ENCODE measurements at regions not wholly inside any gene's neighbourhood (a gene's known extent, or its start where the extent isn't known, plus 50 kb on each side); places are given as distances from the start of the nearest gene placed in this dataset.

- TF ChIP-seq ZBTB10 (tag by site-specific recombination; IDR thresholded peaks at IDR 0.05) = no peak
Measured at GRCh38 chr9:103804077-103804735, 289.9 kb upstream of the SMC2 start (continued).

DNA sequence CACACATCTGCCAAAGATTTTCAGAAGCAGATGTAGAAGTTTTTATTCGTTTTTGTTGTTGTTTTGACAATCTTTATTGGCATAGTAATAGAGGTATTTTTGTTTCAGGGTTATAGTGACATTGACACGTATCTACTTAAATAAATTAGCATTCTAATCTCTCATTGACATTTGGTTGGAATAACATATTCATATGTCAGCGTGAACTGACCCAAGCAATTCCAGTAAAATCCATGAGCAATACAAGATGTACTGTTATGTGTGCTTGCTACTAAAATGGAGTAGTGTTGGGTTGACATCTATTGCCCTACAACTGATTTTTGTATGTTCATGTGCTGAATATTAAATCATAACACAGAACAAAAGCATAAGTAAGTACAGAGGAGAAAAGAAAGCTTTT, 284.4 kb upstream of the SMC2 start:
- Histone ChIP-seq H3K4me3 (ENCODE audit: low read depth, low read length) (no peak overlapping the region), H3K4me1 (ENCODE audit: control insufficient read depth, insufficient read depth, low read length) (no peaks in the 10 kb centered on the region), H3K27ac (ENCODE audit: extremely low read depth, low read depth, low read length) (no peak overlapping the region), H3K36me3 (ENCODE audit: control insufficient read depth in 2 of 2, insufficient read depth in 1 of 2, low read length in 2 of 2) (no peaks in the 10 kb centered on the region), H3K9me3 (ENCODE audit: control insufficient read depth, insufficient read depth, low read depth, low read length) (no peaks in the 10 kb centered on the region)
- CTCF ChIA-PET = no interaction called here
- POLR2A ChIA-PET = no interaction called here
- TF ChIP-seq ZNF776 (tag by site-specific recombination; IDR thresholded peaks at IDR 0.05; ENCODE audit: borderline replicate concordance) (no peak), ZNF473 (tag by site-specific recombination; IDR thresholded peaks at IDR 0.05) (no peak), ZNF585B (tag by site-specific recombination; IDR thresholded peaks at IDR 0.05) (no peak), HOXC10 (CRISPR knock-in tag; IDR thresholded peaks at IDR 0.05) (no peak), ZNF629 (tag by site-specific recombination; IDR thresholded peaks at IDR 0.05) (no peak), WT1 (tag by site-specific recombination; IDR thresholded peaks at IDR 0.05) (no peak), ZNF133 (tag by site-specific recombination; IDR thresholded peaks at IDR 0.05) (no peak), ZNF423 (tag by site-specific recombination; IDR thresholded peaks at IDR 0.05) (no peak), GLIS1 (tag by site-specific recombination; IDR thresholded peaks at IDR 0.05) (no peak)
- TF ChIP-seq, protein P1, sequence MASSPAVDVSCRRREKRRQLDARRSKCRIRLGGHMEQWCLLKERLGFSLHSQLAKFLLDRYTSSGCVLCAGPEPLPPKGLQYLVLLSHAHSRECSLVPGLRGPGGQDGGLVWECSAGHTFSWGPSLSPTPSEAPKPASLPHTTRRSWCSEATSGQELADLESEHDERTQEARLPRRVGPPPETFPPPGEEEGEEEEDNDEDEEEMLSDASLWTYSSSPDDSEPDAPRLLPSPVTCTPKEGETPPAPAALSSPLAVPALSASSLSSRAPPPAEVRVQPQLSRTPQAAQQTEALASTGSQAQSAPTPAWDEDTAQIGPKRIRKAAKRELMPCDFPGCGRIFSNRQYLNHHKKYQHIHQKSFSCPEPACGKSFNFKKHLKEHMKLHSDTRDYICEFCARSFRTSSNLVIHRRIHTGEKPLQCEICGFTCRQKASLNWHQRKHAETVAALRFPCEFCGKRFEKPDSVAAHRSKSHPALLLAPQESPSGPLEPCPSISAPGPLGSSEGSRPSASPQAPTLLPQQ (tag by site-specific recombination; IDR thresholded peaks at IDR 0.05) = no peak
- TF ChIP-seq, protein P2, sequence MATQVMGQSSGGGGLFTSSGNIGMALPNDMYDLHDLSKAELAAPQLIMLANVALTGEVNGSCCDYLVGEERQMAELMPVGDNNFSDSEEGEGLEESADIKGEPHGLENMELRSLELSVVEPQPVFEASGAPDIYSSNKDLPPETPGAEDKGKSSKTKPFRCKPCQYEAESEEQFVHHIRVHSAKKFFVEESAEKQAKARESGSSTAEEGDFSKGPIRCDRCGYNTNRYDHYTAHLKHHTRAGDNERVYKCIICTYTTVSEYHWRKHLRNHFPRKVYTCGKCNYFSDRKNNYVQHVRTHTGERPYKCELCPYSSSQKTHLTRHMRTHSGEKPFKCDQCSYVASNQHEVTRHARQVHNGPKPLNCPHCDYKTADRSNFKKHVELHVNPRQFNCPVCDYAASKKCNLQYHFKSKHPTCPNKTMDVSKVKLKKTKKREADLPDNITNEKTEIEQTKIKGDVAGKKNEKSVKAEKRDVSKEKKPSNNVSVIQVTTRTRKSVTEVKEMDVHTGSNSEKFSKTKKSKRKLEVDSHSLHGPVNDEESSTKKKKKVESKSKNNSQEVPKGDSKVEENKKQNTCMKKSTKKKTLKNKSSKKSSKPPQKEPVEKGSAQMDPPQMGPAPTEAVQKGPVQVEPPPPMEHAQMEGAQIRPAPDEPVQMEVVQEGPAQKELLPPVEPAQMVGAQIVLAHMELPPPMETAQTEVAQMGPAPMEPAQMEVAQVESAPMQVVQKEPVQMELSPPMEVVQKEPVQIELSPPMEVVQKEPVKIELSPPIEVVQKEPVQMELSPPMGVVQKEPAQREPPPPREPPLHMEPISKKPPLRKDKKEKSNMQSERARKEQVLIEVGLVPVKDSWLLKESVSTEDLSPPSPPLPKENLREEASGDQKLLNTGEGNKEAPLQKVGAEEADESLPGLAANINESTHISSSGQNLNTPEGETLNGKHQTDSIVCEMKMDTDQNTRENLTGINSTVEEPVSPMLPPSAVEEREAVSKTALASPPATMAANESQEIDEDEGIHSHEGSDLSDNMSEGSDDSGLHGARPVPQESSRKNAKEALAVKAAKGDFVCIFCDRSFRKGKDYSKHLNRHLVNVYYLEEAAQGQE (tag by site-specific recombination; IDR thresholded peaks at IDR 0.05) = no peak

- H3K9me3 ChIP-seq (ENCODE audit: control insufficient read depth, insufficient read depth, low read depth, low read length) = no peaks in the 10 kb centered on the region
- H3K36me3 ChIP-seq (ENCODE audit: control insufficient read depth in 2 of 2, insufficient read depth in 1 of 2, low read length in 2 of 2) = no peaks in the 10 kb centered on the region
- POLR2A ChIA-PET = no interaction called here
- H3K27ac ChIP-seq (ENCODE audit: extremely low read depth, low read depth, low read length) = no peak overlapping the region
- H3K4me1 ChIP-seq (ENCODE audit: control insufficient read depth, insufficient read depth, low read length) = no peaks in the 10 kb centered on the region
- no peak overlapping the region for H3K4me3 ChIP-seq (ENCODE audit: low read depth, low read length)
- CTCF ChIA-PET = no interaction called here
- no peak for TF ChIP-seq ZNF510 (tag by site-specific recombination; IDR thresholded peaks at IDR 0.05; ENCODE audit: insufficient replicate concordance)
- no peak for TF ChIP-seq ZNF621 (tag by site-specific recombination; IDR thresholded peaks at IDR 0.05)
- TF ChIP-seq ZNF76 (tag by site-specific recombination; IDR thresholded peaks at IDR 0.05; ENCODE audit: borderline replicate concordance, low read depth) = no peak
- TF ChIP-seq ZNF169 (tag by site-specific recombination; IDR thresholded peaks at IDR 0.05) = no peak
- TF ChIP-seq ZBTB10 (tag by site-specific recombination; IDR thresholded peaks at IDR 0.05) = no peak
- TF ChIP-seq ZNF48 (tag by site-specific recombination; IDR thresholded peaks at IDR 0.05) = no peak
- no peak for TF ChIP-seq ZNF654 (tag by site-specific recombination; IDR thresholded peaks at IDR 0.05; ENCODE audit: low read depth)
- no peak for TF ChIP-seq REPIN1 (tag by site-specific recombination; IDR thresholded peaks at IDR 0.05; ENCODE audit: low read depth)
- no peak for TF ChIP-seq ZNF629 (tag by site-specific recombination; IDR thresholded peaks at IDR 0.05)
- no peak for TF ChIP-seq ZNF280D (tag by site-specific recombination; IDR thresholded peaks at IDR 0.05)
Measured at GRCh38 chr9:103811462-103811861, 282.6 kb upstream of the SMC2 start.
